DOHH2 (cell line): ENCODE measurements at regions not wholly inside any gene's neighbourhood (a gene's known extent, or its start where the extent isn't known, plus 50 kb on each side); places are given as distances from the start of the nearest gene placed in this dataset.

Experiments used
- CTCF ChIP-seq: fragments of 200-600 bp; sonication (generic); IDR thresholded peaks from one replicate; pipeline ENCODE4 v1.5.1; 2014; ENCODE audit warnings: antibody characterized with exemption, mild to moderate bottlenecking, low read depth, low read length; ENCODE audit not compliant: poor library complexity, severe bottlenecking
- EZH2phosphoT487 ChIP-seq: fragments of 200-600 bp; sonication (generic); IDR thresholded peaks from 2 replicates; pipeline ENCODE4 v1.6.1; 2017; ENCODE audit warnings: borderline replicate concordance, mild to moderate bottlenecking, antibody characterized with exemption, low read length, moderate library complexity, mixed read lengths

GRCh38 chr1:219040291-219040690 is 133.4 kb upstream of the LYPLAL1 start:
- no peak for TF ChIP-seq CTCF
- TF ChIP-seq EZH2phosphoT487: no peak
